H54 (cell line): ENCODE measurements at regions not wholly inside any gene's neighbourhood (a gene's known extent, or its start where the extent isn't known, plus 50 kb on each side); places are given as distances from the start of the nearest gene placed in this dataset.
"Not testable (repeated sequence)": the region's sequence is repeated elsewhere in the genome, so short reads cannot be mapped to it uniquely, and the experiment has no call there.

Source experiments
- DNase-seq: peaks from one replicate; pipeline ENCODE4 v3.0.0; 2011; ENCODE audit warnings: low spot score, mixed read lengths; ENCODE audit not compliant: insufficient read length
- FAIRE-seq: peaks from 3 replicates; lab custom pipeline; 2011; peaks lifted over from hg19 to GRCh38; lab: Jason Lieb, UNC
- POLR2A ChIP-seq: IDR thresholded peaks from 2 replicates; pipeline ENCODE4 v1.6.1; 2011; ENCODE audit warnings: low read depth, mild to moderate bottlenecking, low read length

GRCh38 chr5:18712936-18713485 lies 1078.8 kb downstream of the TAF11L14 start:
- FAIRE-seq (no peak), DNase-seq (no peak)
- no peak for TF ChIP-seq POLR2A

- TF ChIP-seq POLR2A: no peak
- DNase-seq: no peak
- FAIRE-seq: peak; percentile 11
Observed at GRCh38 chr5:18720002-18720401, 1085.7 kb downstream of the TAF11L14 start.

- FAIRE-seq (peak; percentile 15), DNase-seq (no peak)
Observed at GRCh38 chr5:18732556-18733479, 1098.6 kb downstream of the TAF11L14 start.

GRCh38 chr5:18736051-18736398 lies 1101.8 kb downstream of the TAF11L14 start:
- DNase-seq: no peak
- no peak for FAIRE-seq

More at GRCh38 chr5:18732556-18733479, 1098.6 kb downstream of the TAF11L14 start:
- TF ChIP-seq POLR2A: no peak

GRCh38 chr5:18736736-18737135 lies 1102.5 kb downstream of the TAF11L14 start:
- not testable (repeated sequence) for DNase-seq, FAIRE-seq

More at GRCh38 chr5:18736051-18736398, 1101.8 kb downstream of the TAF11L14 start:
- TF ChIP-seq POLR2A: no peak

- FAIRE-seq: no peak
- TF ChIP-seq POLR2A: no peak
- no peak for DNase-seq
Observed at GRCh38 chr5:18740301-18740700, 1106.0 kb downstream of the TAF11L14 start.

GRCh38 chr5:18742830-18743229 lies 1108.6 kb downstream of the TAF11L14 start:
- no peak for FAIRE-seq
- no peak for DNase-seq
- TF ChIP-seq POLR2A: no peak

- no peak for TF ChIP-seq POLR2A
- no peak for FAIRE-seq
- no peak for DNase-seq
Observed at GRCh38 chr5:18744441-18744840, 1110.2 kb downstream of the TAF11L14 start.

- FAIRE-seq: peak; percentile 60
Observed at GRCh38 chr5:18745042-18745987, 1111.1 kb downstream of the TAF11L14 start.

GRCh38 chr5:18745988-18746615 lies 1111.8 kb downstream of the TAF11L14 start:
- FAIRE-seq (peak; percentile 55), DNase-seq (no peak)
- no peak for TF ChIP-seq POLR2A

More at GRCh38 chr5:18745042-18745987, 1111.1 kb downstream of the TAF11L14 start:
- DNase-seq: peak; percentile 14
- no peak for TF ChIP-seq POLR2A

- TF ChIP-seq POLR2A: no peak
- DNase-seq (no peak), FAIRE-seq (no peak)
Observed at GRCh38 chr5:18749763-18750162, 1115.5 kb downstream of the TAF11L14 start.

- TF ChIP-seq POLR2A: no peak
- FAIRE-seq: no peak
- DNase-seq: no peak
Observed at GRCh38 chr5:18752317-18752716, 1118.1 kb downstream of the TAF11L14 start.

GRCh38 chr5:18754201-18754600 lies 1119.9 kb downstream of the TAF11L14 start:
- TF ChIP-seq POLR2A: no peak
- DNase-seq (no peak), FAIRE-seq (no peak)
